ENCODE measurements at regions not wholly inside any gene's neighbourhood (a gene's known extent, or its start where the extent isn't known, plus 50 kb on each side); places are given as distances from the start of the nearest gene placed in this dataset.

DNA sequence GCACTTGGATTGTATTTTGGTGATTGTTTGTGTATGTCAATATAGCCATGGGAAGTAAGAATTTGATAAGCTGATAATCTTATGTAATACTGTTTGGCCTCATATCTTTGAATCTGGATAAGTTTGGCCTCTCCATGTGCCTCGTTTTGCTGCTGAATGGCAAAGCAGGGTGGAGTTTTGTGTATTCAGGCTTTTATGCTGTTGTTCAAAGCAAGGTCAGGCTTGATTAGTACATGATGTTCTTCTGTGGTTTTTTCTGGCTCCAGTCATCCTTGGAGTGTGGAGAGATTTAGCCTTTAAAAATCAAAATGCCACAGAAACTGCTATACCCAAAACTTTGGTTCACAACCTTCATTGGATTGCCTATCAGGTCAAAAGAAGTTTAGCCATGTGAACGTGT is 728.9 kb upstream of the GJE1 start:
- no peak overlapping the region for H3K4me3 ChIP-seq (ENCODE audit: low read depth, low read length)
- no peak for DNase-seq (ENCODE audit: low read depth)
- TF ChIP-seq MYC (IDR thresholded peaks at IDR 0.05; ENCODE audit: low read depth, low read length) = no peak
- TF ChIP-seq, protein P1, sequence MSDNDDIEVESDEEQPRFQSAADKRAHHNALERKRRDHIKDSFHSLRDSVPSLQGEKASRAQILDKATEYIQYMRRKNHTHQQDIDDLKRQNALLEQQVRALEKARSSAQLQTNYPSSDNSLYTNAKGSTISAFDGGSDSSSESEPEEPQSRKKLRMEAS (IDR thresholded peaks at IDR 0.05; ENCODE audit: low read depth, low read length) = no peak
- TF ChIP-seq, protein P2, sequence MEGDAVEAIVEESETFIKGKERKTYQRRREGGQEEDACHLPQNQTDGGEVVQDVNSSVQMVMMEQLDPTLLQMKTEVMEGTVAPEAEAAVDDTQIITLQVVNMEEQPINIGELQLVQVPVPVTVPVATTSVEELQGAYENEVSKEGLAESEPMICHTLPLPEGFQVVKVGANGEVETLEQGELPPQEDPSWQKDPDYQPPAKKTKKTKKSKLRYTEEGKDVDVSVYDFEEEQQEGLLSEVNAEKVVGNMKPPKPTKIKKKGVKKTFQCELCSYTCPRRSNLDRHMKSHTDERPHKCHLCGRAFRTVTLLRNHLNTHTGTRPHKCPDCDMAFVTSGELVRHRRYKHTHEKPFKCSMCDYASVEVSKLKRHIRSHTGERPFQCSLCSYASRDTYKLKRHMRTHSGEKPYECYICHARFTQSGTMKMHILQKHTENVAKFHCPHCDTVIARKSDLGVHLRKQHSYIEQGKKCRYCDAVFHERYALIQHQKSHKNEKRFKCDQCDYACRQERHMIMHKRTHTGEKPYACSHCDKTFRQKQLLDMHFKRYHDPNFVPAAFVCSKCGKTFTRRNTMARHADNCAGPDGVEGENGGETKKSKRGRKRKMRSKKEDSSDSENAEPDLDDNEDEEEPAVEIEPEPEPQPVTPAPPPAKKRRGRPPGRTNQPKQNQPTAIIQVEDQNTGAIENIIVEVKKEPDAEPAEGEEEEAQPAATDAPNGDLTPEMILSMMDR (IDR thresholded peaks at IDR 0.05; ENCODE audit: low read depth, low read length) = no peak
- TF ChIP-seq POLR2A (IDR thresholded peaks at IDR 0.05; ENCODE audit: extremely low read depth, insufficient read length) = no peak

DNA sequence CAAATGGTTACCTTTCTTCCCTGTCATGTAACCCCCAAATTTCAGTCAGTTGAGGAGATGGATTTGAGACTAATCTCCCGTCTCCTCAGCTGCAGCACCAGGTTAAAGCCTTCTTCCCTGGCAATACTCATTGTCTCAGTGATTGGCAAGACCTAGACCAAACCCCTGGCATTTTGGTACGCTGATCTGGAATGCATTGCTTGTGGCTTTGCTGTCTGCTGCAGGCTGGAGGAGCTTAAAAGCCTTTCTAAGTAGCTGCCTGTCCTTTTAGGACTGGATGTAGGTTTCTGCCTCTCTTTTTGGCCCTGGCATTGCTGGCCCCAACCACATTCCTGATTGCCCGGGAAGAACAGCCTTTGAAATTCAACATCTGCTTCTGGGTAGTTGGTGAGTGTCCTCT is 729.6 kb upstream of the GJE1 start:
- DNase-seq (ENCODE audit: low read depth) = no peak

DNA sequence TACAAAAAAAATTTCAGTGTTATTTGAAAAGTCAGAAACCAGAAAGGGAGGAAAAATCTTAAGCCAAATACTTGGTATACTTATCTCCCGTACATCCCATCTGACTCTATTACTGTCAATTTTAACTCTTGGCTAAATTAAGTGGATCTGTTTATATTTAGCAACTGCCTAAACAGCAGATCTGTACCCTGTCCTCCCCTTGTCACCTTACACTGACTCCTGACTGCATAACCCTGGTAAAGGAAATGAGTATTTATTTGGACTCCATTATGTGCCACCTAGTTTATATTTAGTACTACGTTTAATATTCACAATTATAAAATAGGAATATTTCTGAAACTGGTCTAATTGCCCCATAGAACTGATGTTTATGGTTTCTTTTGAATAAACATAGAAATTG is 730.2 kb upstream of the GJE1 start:
- no peak overlapping the region for H3K4me3 ChIP-seq (ENCODE audit: low read depth, low read length)
- DNase-seq (ENCODE audit: low read depth) = no peak
- TF ChIP-seq, protein P1 (IDR thresholded peaks at IDR 0.05; ENCODE audit: low read depth, low read length) = no peak

More for the DNA sequence above, 729.6 kb upstream of the GJE1 start:
- TF ChIP-seq MYC (IDR thresholded peaks at IDR 0.05; ENCODE audit: low read depth, low read length) (no peak), POLR2A (IDR thresholded peaks at IDR 0.05; ENCODE audit: extremely low read depth, insufficient read length) (no peak)
- TF ChIP-seq, protein P2 (IDR thresholded peaks at IDR 0.05; ENCODE audit: low read depth, low read length) = no peak
- TF ChIP-seq, protein P1 (IDR thresholded peaks at IDR 0.05; ENCODE audit: low read depth, low read length) = no peak
- no peak overlapping the region for H3K4me3 ChIP-seq (ENCODE audit: low read depth, low read length)

DNA sequence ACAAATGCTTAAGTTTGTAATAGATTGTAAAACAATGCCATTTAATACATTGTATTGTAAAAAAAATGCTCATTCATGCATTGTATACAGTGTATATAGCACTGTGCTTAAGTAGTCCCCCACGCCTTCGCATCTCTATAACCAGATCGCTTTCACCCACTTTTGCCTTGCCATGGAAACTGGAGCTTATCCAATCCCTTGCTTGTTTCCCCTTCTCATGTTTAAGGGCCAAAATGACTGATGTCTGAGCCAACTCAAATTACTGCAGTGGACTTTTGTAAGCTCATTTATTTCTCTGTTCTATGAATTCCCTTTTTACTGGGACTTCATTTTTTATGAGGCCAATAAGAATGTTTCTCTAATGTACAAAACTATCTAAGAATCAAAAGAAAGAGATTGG is 730.9 kb upstream of the GJE1 start:
- DNase-seq (ENCODE audit: low read depth) = no peak
- H3K4me3 ChIP-seq (ENCODE audit: low read depth, low read length) = no peak overlapping the region
- TF ChIP-seq, protein P1 (IDR thresholded peaks at IDR 0.05; ENCODE audit: low read depth, low read length) = no peak
- TF ChIP-seq, protein P2 (IDR thresholded peaks at IDR 0.05; ENCODE audit: low read depth, low read length) = no peak
- TF ChIP-seq MYC (IDR thresholded peaks at IDR 0.05; ENCODE audit: low read depth, low read length) = no peak
- TF ChIP-seq POLR2A (IDR thresholded peaks at IDR 0.05; ENCODE audit: extremely low read depth, insufficient read length) = no peak

DNA sequence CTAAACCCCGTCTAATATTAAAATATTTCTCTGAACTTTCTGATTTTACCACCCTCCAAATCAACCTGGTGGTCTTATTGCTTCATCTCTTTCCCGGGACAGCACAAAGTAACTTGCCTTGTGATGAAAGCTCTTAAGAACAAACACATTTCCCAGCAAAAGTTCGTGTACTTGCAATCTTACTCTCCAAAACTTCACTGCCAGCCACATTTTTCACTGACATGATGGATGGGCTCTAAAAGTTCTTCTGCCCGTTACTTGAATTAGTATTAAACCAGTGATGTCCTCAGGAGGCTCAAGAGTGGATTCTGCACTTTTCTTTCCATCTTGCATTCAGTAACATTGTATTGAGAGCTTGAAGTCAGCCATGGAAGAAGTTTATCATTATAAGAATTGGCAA is 731.6 kb upstream of the GJE1 start:
- no peak for DNase-seq (ENCODE audit: low read depth)
- no peak for TF ChIP-seq POLR2A (IDR thresholded peaks at IDR 0.05; ENCODE audit: extremely low read depth, insufficient read length)
- TF ChIP-seq, protein P2 (IDR thresholded peaks at IDR 0.05; ENCODE audit: low read depth, low read length) = no peak
- TF ChIP-seq, protein P1 (IDR thresholded peaks at IDR 0.05; ENCODE audit: low read depth, low read length) = no peak
- TF ChIP-seq MYC (IDR thresholded peaks at IDR 0.05; ENCODE audit: low read depth, low read length) = no peak
- no peak overlapping the region for H3K4me3 ChIP-seq (ENCODE audit: low read depth, low read length)

DNA sequence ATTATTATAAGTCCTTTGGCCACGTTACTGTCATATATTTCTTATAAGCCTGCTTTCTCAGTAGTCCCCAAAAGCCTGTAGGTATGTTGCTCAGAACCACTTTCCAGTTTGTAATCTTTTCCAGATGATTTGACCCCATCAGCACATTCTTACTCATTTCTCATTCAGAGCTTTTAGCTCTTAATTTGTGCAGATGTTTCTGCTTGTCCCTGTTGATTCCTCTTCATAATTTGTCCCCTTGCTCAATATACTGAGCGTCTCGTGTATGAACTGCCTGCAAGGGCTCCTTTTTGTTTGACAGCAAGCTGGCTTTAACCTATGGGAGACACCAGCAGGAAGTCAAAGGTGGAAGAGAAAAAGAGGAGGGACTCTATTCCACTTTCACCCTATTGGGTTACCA is 733.8 kb upstream of the GJE1 start:
- TF ChIP-seq, protein P2 (IDR thresholded peaks at IDR 0.05; ENCODE audit: low read depth, low read length) = no peak
- TF ChIP-seq POLR2A (IDR thresholded peaks at IDR 0.05; ENCODE audit: extremely low read depth, insufficient read length) (no peak), MYC (IDR thresholded peaks at IDR 0.05; ENCODE audit: low read depth, low read length) (no peak)
- TF ChIP-seq, protein P1 (IDR thresholded peaks at IDR 0.05; ENCODE audit: low read depth, low read length) = no peak
- no peak for DNase-seq (ENCODE audit: low read depth)

More for the DNA sequence above, 733.8 kb upstream of the GJE1 start:
- H3K4me3 ChIP-seq (ENCODE audit: low read depth, low read length) = no peak overlapping the region
